ENCODE measurements at regions not wholly inside any gene's neighbourhood (a gene's known extent, or its start where the extent isn't known, plus 50 kb on each side); places are given as distances from the start of the nearest gene placed in this dataset.

DNA sequence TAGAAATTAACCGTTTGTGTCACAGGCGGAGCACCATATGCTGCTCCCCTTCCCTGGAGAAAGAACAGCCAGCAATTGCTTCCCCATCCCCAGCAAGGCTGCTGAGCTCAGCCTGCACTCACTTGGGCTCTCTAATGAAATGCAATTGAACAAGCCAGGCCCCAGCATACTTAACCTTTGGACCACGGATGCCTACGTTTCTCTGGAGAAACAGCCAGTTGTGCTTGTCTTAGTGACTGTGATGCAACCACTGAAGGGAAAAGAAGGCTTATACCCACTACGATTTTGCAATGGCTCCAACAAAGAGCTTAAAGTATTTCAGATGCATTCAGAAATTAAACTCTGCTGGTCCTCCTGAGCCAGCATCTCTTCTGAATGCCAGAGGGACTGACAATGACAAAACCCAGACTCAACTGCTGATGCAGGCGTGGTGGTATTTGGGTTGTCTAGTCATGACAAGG lies 51.3 kb upstream of the SESN3 start:
- no peak overlapping the region for H3K27ac ChIP-seq (ENCODE audit: low read length)
- no peak for TF ChIP-seq EZH2phosphoT487 (IDR thresholded peaks at IDR 0.05; ENCODE audit: borderline replicate concordance, low read length)
- ChIA-PET POLR2A (ENCODE audit: unreplicated experiment) (no interaction called here), CTCF (no interaction called here)
- H3K4me1 ChIP-seq (ENCODE audit: insufficient read depth, low read length): no peaks in the 10 kb centered on the region
- H3K9ac ChIP-seq (ENCODE audit: low read length): no peak overlapping the region
- ATAC-seq (no peak), DNase-seq (no peak)
- H3K79me2 ChIP-seq (ENCODE audit: low read length): no peaks in the 10 kb centered on the region
- intact Hi-C loops (cut with micrococcal nuclease): no loop called here
- no peaks in the 10 kb centered on the region for H3K36me3 ChIP-seq (ENCODE audit: low read depth, low read length)
- H3K4me3 ChIP-seq (ENCODE audit: low read length): no peak overlapping the region
- no peaks in the 10 kb centered on the region for H4K20me1 ChIP-seq (ENCODE audit: low read length)
- H3K9me3 ChIP-seq (ENCODE audit: low read length): no peaks in the 10 kb centered on the region
- no TSS peak for BruUV-seq (replicated peaks)
- no peak overlapping the region for H3K4me2 ChIP-seq (ENCODE audit: low read length)
- peaks cover 9% of the 10 kb centered on the region; the same call in 1 of the 2 replicates for H3K27me3 ChIP-seq (ENCODE audit: low read length)
- no peak overlapping the region for H2AFZ ChIP-seq (ENCODE audit: low read length)
- H3K9me2 ChIP-seq (replicated peaks; ENCODE audit: low read length): no peaks in the 10 kb centered on the region
- H3F3A ChIP-seq (ENCODE audit: low read length, unreplicated experiment): no peaks in the 10 kb centered on the region
